Endodermal cell (in vitro differentiated cells): ENCODE measurements at regions not wholly inside any gene's neighbourhood (a gene's known extent, or its start where the extent isn't known, plus 50 kb on each side); places are given as distances from the start of the nearest gene placed in this dataset.

Source experiments
- DNase-seq: peaks from one replicate; pipeline ENCODE4 v3.0.0-alpha.2; 2017
- H3K27ac ChIP-seq: 2 replicates; pipeline ENCODE4 v1.5.1; 2013; ENCODE audit warnings: mild to moderate bottlenecking, low read depth, low read length, moderate library complexity
- H3K27me3 ChIP-seq: 2 replicates; pipeline ENCODE4 v1.6.1; 2013; ENCODE audit warnings: mild to moderate bottlenecking, low read length, moderate library complexity; ENCODE audit not compliant: insufficient read depth, control insufficient read depth, poor library complexity, severe bottlenecking
- H3K36me3 ChIP-seq: 2 replicates; pipeline ENCODE4 v1.7.0; 2013; ENCODE audit warnings: mild to moderate bottlenecking, low read length, moderate library complexity; ENCODE audit not compliant: control insufficient read depth, insufficient read depth
- H3K4me1 ChIP-seq: one replicate; pipeline ENCODE4 v1.7.0; 2013; ENCODE audit warnings: low read length; ENCODE audit not compliant: control insufficient read depth, insufficient read depth
- H3K4me3 ChIP-seq: 2 replicates; pipeline ENCODE4 v1.5.1; 2013; ENCODE audit warnings: mild to moderate bottlenecking, low read length, moderate library complexity
- H3K9ac ChIP-seq: 2 replicates; pipeline ENCODE4 v1.6.1; 2013; ENCODE audit warnings: mild to moderate bottlenecking, low read length, moderate library complexity; ENCODE audit not compliant: poor library complexity, severe bottlenecking; ENCODE audit errors: extremely low read depth
- H3K9me3 ChIP-seq: 2 replicates; pipeline ENCODE4 v1.6.1; 2013; ENCODE audit warnings: mild to moderate bottlenecking, low read length, moderate library complexity; ENCODE audit not compliant: control insufficient read depth
- H3K27ac Mint-ChIP-seq: 2 replicates; pipeline ENCODE4 v1.8.0; 2020; ENCODE audit warnings: mixed read lengths
- H3K27me3 Mint-ChIP-seq: 2 replicates; pipeline ENCODE4 v1.8.0; 2021; ENCODE audit warnings: mild to moderate bottlenecking, mixed read lengths; ENCODE audit not compliant: insufficient read depth
- H3K36me3 Mint-ChIP-seq: 2 replicates; pipeline ENCODE4 v1.8.0; 2020; ENCODE audit warnings: low read depth, mixed read lengths
- H3K4me1 Mint-ChIP-seq: 2 replicates; pipeline ENCODE4 v1.8.0; 2020; ENCODE audit warnings: mixed read lengths
- H3K4me3 Mint-ChIP-seq: 2 replicates; pipeline ENCODE4 v1.8.0; 2020; ENCODE audit warnings: mild to moderate bottlenecking, moderate library complexity, mixed read lengths
- H3K9me3 Mint-ChIP-seq: 2 replicates; pipeline ENCODE4 v1.8.0; 2020; ENCODE audit warnings: mild to moderate bottlenecking, mixed read lengths
- CTCF ChIP-seq: fragments of 200-600 bp; sonication (generic); conservative IDR thresholded peaks from 2 replicates; pipeline ENCODE4 v1.5.0; 2021; ENCODE audit warnings: antibody characterized with exemption, mild to moderate bottlenecking
- WGBS, 2 experiments: methylation state at CpG; one replicate each; pipeline versions ENCODE4 v1.1.5 to v1.1.7; 2013; ENCODE audit warnings: missing lambda C conversion rate in 2 of 2, mixed read lengths in 1 of 2; ENCODE audit not compliant: insufficient coverage in 1 of 2, insufficient read length in 1 of 2; 5-methylcytosine and 5-hydroxymethylcytosine counted together

GRCh38 chr1:239562095-239562494 is 175.7 kb downstream of the CHRM3 start:
- H3K9me3 Mint-ChIP-seq = no peaks in the 10 kb centered on the region
- no peaks in the 10 kb centered on the region for H3K4me1 ChIP-seq
- no peak overlapping the region for H3K9ac ChIP-seq
- DNase-seq = no peak
- H3K27me3 Mint-ChIP-seq = no peaks in the 10 kb centered on the region
- no peaks in the 10 kb centered on the region for H3K36me3 Mint-ChIP-seq
- no peak overlapping the region for H3K27ac ChIP-seq
- TF ChIP-seq CTCF = no peak
- H3K9me3 ChIP-seq = no peaks in the 10 kb centered on the region
- no peaks in the 10 kb centered on the region for H3K36me3 ChIP-seq
- no peaks in the 10 kb centered on the region for H3K4me1 Mint-ChIP-seq
- no peak overlapping the region for H3K4me3 ChIP-seq
- H3K4me3 Mint-ChIP-seq = no peak overlapping the region
- WGBS, 2 experiments = 90 to 96% methylated on average over 2 to 6 of the region's 6 CpGs
- H3K27ac Mint-ChIP-seq = no peak overlapping the region
- no peaks in the 10 kb centered on the region for H3K27me3 ChIP-seq

GRCh38 chr1:239563681-239564080 is 177.3 kb downstream of the CHRM3 start:
- Mint-ChIP-seq H3K9me3 (no peaks in the 10 kb centered on the region), H3K36me3 (no peaks in the 10 kb centered on the region), H3K27ac (no peak overlapping the region), H3K4me3 (no peak overlapping the region), H3K27me3 (no peaks in the 10 kb centered on the region), H3K4me1 (no peaks in the 10 kb centered on the region)
- no peaks in the 10 kb centered on the region for H3K36me3 ChIP-seq
- H3K4me1 ChIP-seq = no peaks in the 10 kb centered on the region
- 93 to 95% methylated on average over 2 of the region's 2 CpGs for WGBS, 2 experiments
- H3K9me3 ChIP-seq = no peaks in the 10 kb centered on the region
- no peak overlapping the region for H3K27ac ChIP-seq
- no peak overlapping the region for H3K9ac ChIP-seq
- no peaks in the 10 kb centered on the region for H3K27me3 ChIP-seq
- TF ChIP-seq CTCF = no peak
- no peak overlapping the region for H3K4me3 ChIP-seq
- DNase-seq = no peak

GRCh38 chr1:239566074-239566473 is 179.7 kb downstream of the CHRM3 start:
- H3K4me3 ChIP-seq = no peak overlapping the region
- H3K27me3 ChIP-seq = no peaks in the 10 kb centered on the region
- H3K4me1 Mint-ChIP-seq = no peaks in the 10 kb centered on the region
- no peak for TF ChIP-seq CTCF
- no peak for DNase-seq
- H3K9me3 ChIP-seq = no peaks in the 10 kb centered on the region
- no peaks in the 10 kb centered on the region for H3K36me3 Mint-ChIP-seq
- no peak overlapping the region for H3K4me3 Mint-ChIP-seq
- no peaks in the 10 kb centered on the region for H3K27me3 Mint-ChIP-seq
- WGBS, 2 experiments = 93 to 98% methylated on average over 7 of the region's 7 CpGs
- no peaks in the 10 kb centered on the region for H3K9me3 Mint-ChIP-seq
- H3K27ac ChIP-seq = no peak overlapping the region
- no peaks in the 10 kb centered on the region for H3K4me1 ChIP-seq
- no peaks in the 10 kb centered on the region for H3K36me3 ChIP-seq
- no peak overlapping the region for H3K27ac Mint-ChIP-seq
- no peak overlapping the region for H3K9ac ChIP-seq
